ENCODE measurements at regions not wholly inside any gene's neighbourhood (a gene's known extent, or its start where the extent isn't known, plus 50 kb on each side); places are given as distances from the start of the nearest gene placed in this dataset.

DNA sequence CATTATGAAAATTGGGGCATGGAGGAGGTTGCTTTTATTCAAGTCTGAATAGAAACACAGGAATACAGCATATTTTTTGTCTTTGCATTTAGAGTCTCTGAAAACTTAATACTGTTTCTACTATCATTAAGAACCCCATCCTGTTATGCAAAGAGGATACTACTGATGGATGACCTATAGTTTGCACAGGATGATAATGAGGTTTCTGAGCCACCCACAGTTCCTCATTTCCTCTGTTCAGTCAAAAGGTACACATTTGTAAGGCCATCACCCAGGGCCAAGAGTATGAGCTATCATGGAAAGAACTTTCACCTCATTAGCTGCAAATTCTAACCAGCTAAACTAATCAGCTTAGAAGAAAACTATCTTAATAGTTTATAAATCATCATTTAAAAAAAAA lies 213.0 kb upstream of the CHRM2 start:
- ChIA-PET CTCF (no interaction called here), POLR2A (no interaction called here)
- no peaks in the 10 kb centered on the region for H3K4me1 Mint-ChIP-seq (ENCODE audit: low read depth)
- no peak for DNase-seq
- no peaks in the 10 kb centered on the region for H3K36me3 Mint-ChIP-seq
- H3K27ac Mint-ChIP-seq: no peak overlapping the region
- H3K27me3 Mint-ChIP-seq: no peaks in the 10 kb centered on the region
- peaks cover 18% of the 10 kb centered on the region for H3K9me3 Mint-ChIP-seq
- intact Hi-C loops (cut with micrococcal nuclease): no loop called here
- no peak overlapping the region for H3K4me3 Mint-ChIP-seq

DNA sequence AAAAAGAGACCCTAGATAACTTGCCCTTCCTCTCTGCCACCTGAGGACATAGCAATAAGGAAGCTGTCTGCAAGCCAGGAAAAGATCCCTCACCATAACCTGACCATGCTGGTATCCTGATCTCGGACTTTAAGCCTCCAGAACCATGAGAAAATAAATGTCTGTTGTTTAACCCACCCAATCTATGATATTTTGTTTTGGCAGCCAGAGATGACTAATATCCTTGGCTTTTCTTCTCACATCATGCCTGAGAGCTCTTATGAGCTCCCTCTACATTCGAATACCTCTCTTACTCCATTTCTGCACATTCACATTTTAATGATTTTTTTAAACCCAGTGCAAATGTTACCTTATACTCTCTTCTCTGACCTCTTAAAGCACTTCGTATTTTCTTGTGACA lies 214.0 kb upstream of the CHRM2 start:
- CTCF ChIA-PET: interaction anchor here (0.6 kb wide), 1 partner anchor 33 kb away, joined by 3 read pairs; no protein-coding TSS in a partner anchor
- intact Hi-C loops (cut with micrococcal nuclease): no loop called here
- Mint-ChIP-seq H3K27me3 (no peaks in the 10 kb centered on the region), H3K4me1 (ENCODE audit: low read depth) (no peaks in the 10 kb centered on the region), H3K36me3 (no peaks in the 10 kb centered on the region), H3K9me3 (peaks cover 18% of the 10 kb centered on the region), H3K4me3 (no peak overlapping the region), H3K27ac (no peak overlapping the region)
- no peak for DNase-seq
- POLR2A ChIA-PET: no interaction called here

DNA sequence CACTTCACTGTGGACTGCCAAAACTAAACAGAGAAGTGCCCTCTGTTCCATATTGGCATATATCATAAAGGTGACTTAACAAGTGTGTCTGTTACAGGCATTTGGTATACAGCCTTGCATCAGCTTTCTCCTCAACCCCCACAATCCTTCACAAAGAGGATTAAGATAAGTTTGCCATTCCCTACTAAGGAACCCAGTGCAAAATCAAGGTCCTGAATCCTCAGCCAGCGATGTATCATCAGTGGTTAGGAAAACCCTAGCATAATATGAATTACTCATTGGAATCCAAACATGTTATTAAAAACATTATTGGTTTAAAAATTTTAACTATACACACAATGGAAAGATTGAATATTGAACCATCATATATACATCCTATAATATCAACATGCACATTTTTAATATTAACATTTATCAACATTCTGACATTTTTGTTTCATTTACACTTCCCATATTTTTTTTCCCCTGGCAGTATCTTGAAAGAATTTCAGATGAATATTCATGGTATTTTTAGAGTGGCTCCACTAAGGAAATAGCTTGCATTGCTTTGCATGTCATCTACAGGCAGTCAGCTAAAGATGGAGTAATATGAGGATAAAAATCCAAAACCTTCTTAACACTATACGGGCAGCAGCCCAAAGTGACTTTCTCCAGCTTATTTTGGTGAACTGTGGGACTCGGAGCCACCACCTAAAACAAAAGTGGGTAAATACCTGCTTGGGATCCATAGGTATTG lies 215.6 kb upstream of the CHRM2 start:
- ChIA-PET POLR2A (no interaction called here), CTCF (no interaction called here)
- Mint-ChIP-seq H3K9me3 (peaks cover 26% of the 10 kb centered on the region), H3K27me3 (no peaks in the 10 kb centered on the region), H3K4me3 (no peak overlapping the region), H3K4me1 (ENCODE audit: low read depth) (no peaks in the 10 kb centered on the region), H3K27ac (no peak overlapping the region), H3K36me3 (no peaks in the 10 kb centered on the region)
- DNase-seq: no peak
- intact Hi-C loops (cut with micrococcal nuclease): no loop called here

DNA sequence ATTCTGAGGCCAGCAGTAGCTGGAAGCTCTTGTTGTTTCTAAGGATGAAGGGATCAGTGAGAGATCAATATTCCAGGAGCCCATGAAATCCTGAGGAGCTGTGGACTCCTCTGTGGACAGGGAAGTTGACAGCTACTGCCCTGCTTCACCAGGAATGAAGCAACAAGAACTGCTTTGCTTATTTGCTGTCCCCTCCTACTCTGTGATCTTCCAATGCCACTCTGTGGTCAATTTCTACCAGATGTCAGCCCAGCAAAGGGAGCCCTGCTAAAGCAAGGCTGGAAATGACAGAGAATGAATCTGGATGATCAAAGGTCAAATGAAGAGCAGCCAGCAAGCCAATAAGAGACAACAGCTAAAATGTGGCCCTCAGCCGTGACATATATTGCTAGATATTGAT lies 227.5 kb upstream of the CHRM2 start:
- CTCF ChIA-PET: no interaction called here
- DNase-seq: no peak
- H3K27me3 Mint-ChIP-seq: no peaks in the 10 kb centered on the region
- intact Hi-C loops (cut with micrococcal nuclease): no loop called here
- no peak overlapping the region for H3K4me3 Mint-ChIP-seq
- H3K4me1 Mint-ChIP-seq (ENCODE audit: low read depth): no peaks in the 10 kb centered on the region
- POLR2A ChIA-PET: no interaction called here
- peaks cover 9% of the 10 kb centered on the region for H3K9me3 Mint-ChIP-seq
- H3K36me3 Mint-ChIP-seq: no peaks in the 10 kb centered on the region
- no peak overlapping the region for H3K27ac Mint-ChIP-seq

DNA sequence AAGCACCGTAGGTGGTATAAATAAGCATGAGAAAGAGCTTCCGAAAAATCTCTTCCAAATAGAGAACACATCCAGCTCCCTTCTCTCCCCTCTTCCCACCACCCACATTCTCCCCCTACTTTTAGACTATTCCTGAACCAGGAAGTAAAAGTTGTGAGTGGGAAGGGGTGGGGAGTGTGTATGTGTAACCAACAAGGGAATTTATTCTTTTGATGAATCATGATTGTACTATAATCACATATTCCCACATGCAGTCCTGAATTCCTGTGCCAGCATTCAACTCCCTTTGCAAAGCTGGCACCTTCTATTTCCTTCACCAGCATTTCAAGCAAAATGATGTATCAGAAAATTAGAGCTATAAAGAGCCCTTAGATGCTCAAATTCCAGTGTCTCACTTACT lies 230.6 kb upstream of the CHRM2 start:
- H3K9me3 Mint-ChIP-seq: peaks cover 10% of the 10 kb centered on the region
- no peaks in the 10 kb centered on the region for H3K27me3 Mint-ChIP-seq
- H3K36me3 Mint-ChIP-seq: no peaks in the 10 kb centered on the region
- ChIA-PET POLR2A (no interaction called here), CTCF (no interaction called here)
- intact Hi-C loops (cut with micrococcal nuclease): no loop called here
- H3K4me1 Mint-ChIP-seq (ENCODE audit: low read depth): no peaks in the 10 kb centered on the region
- H3K4me3 Mint-ChIP-seq: no peak overlapping the region
- DNase-seq: no peak
- H3K27ac Mint-ChIP-seq: no peak overlapping the region

DNA sequence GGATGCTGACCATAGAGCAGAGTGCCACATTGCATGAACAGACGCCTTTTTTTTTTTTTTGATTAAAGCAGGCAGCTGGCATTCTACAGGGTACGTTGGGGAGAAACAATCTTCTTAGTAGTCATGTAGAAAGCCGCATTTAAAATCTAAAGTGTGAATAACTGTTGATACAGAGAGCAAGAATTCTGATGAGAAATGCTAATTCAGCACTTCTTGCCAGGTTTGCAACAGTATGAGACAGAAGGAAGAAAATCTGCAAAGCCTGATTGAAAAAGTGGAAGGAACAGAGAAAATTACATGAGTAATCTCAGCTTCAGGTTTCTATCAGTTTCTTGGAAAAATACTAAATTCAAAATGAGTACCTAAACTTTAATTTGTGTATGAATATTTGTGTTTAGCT lies 232.7 kb upstream of the CHRM2 start:
- no peak overlapping the region for H3K4me3 Mint-ChIP-seq
- intact Hi-C loops (cut with micrococcal nuclease): no loop called here
- POLR2A ChIA-PET: no interaction called here
- H3K27ac Mint-ChIP-seq: no peak overlapping the region
- no peaks in the 10 kb centered on the region for H3K4me1 Mint-ChIP-seq (ENCODE audit: low read depth)
- CTCF ChIA-PET: no interaction called here
- no peaks in the 10 kb centered on the region for H3K27me3 Mint-ChIP-seq
- H3K9me3 Mint-ChIP-seq: peaks cover 17% of the 10 kb centered on the region
- DNase-seq: no peak
- H3K36me3 Mint-ChIP-seq: no peaks in the 10 kb centered on the region

DNA sequence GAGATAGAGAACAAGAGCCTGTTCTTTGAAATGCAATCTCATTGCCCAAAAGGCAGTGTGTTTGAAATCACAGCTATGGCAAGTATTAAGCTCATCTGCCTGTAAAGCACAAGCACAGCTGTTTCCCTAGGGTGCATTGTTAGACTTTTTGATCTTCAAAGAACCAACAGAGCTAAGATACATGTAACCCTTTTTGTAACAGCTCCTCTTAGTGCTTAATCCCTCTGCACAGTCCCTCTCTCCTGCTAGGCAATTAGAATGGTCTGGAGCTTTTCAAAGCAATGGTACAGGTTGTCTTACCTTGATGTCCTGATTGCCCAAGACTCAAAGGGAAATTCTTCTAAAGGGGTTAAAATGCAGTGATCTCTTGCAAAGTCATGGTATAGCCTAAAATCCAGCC lies 249.6 kb upstream of the CHRM2 start:
- intact Hi-C loops (cut with micrococcal nuclease): no loop called here
- Mint-ChIP-seq H3K36me3 (no peaks in the 10 kb centered on the region), H3K4me3 (no peak overlapping the region), H3K27me3 (no peaks in the 10 kb centered on the region), H3K27ac (no peak overlapping the region), H3K4me1 (ENCODE audit: low read depth) (no peaks in the 10 kb centered on the region), H3K9me3 (peaks cover 20% of the 10 kb centered on the region)
- no peak for DNase-seq
- ChIA-PET POLR2A (no interaction called here), CTCF (no interaction called here)

DNA sequence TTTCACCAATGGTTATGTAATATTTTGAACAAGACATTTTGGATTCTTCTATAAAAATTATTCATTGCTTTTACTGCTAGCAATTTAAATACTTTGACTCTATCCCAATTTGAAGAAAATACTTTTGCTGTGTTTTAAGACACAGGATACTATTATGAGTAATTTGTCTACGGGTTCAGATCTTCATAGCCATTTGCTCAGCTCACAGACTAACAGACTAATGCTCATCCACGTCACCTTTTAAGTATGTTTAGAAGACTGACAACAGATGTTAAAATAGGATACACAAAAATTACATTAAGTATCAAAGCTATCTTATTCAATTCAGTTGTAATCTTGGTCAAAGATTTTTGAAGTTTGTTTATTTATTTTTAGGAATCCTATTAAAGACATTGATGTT lies 251.3 kb upstream of the CHRM2 start:
- DNase-seq: no peak
- H3K9me3 Mint-ChIP-seq: peaks cover 27% of the 10 kb centered on the region
- intact Hi-C loops (cut with micrococcal nuclease): no loop called here
- H3K4me3 Mint-ChIP-seq: no peak overlapping the region
- H3K36me3 Mint-ChIP-seq: no peaks in the 10 kb centered on the region
- H3K4me1 Mint-ChIP-seq (ENCODE audit: low read depth): no peaks in the 10 kb centered on the region
- no peaks in the 10 kb centered on the region for H3K27me3 Mint-ChIP-seq
- POLR2A ChIA-PET: no interaction called here
- no peak overlapping the region for H3K27ac Mint-ChIP-seq
- CTCF ChIA-PET: no interaction called here

DNA sequence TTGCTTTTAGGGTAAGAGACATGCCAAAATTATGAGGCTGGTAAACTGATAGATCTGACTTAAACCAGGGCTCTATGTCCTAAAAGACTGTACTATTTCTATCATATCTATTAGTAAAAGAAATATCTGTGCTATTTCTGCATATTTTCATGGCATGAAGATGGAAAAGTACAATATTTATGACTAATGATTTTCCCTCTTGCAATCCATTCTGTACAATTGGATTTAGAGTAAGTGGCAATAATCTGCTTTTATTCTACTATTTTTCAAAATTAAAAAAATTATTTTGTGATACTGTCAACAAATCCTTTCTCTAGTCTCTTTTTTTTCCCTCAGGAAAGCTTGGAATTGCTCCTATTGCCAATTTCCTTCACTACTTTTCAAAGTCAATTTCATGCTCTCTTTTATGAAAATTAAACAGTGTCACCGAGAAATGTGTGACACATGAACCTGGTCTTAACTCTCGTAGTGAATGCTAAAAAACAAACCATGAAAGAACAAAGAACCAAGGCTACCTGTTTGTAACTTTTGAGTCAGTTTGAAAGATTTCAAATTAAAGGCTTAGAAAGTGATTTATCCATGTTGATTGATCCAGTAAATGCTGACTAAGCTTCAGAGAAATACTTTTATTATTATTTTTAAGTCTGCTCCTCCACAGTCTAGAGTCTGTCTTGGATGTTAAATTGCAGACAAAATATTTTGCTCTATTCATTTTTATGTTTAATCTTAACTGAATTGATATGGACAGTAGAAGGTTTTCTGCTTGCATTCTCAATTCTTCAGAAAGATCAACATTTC lies 262.7 kb upstream of the CHRM2 start:
- Mint-ChIP-seq H3K9me3 (peaks cover 25% of the 10 kb centered on the region), H3K4me3 (no peak overlapping the region), H3K36me3 (no peaks in the 10 kb centered on the region), H3K27me3 (no peaks in the 10 kb centered on the region), H3K27ac (no peak overlapping the region), H3K4me1 (ENCODE audit: low read depth) (no peaks in the 10 kb centered on the region)
- CTCF ChIA-PET: no interaction called here
- no peak for DNase-seq
- POLR2A ChIA-PET: no interaction called here
- intact Hi-C loops (cut with micrococcal nuclease): no loop called here

DNA sequence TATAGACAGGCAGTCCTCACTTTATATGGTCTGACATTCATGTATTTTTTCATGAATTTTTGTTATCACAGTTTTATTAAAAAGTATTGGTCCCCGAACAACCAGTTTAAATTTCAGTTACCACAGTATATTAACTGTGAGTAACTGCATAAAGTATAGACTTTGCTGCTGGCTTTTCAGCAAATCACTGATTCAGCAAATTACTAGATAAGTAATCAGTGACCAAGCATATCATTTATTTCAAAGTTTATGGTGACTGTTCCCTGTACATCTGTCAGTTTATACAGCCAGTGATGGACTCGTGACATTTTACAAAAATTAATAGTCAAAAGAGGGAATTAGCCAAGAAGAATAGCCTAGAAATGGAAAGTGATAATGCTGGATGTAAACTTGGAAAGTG lies 266.7 kb upstream of the CHRM2 start:
- no peak overlapping the region for H3K4me3 Mint-ChIP-seq
- no peaks in the 10 kb centered on the region for H3K27me3 Mint-ChIP-seq
- no peak for DNase-seq
- no peak overlapping the region for H3K27ac Mint-ChIP-seq
- H3K9me3 Mint-ChIP-seq: peaks cover 21% of the 10 kb centered on the region
- CTCF ChIA-PET: no interaction called here
- no peaks in the 10 kb centered on the region for H3K4me1 Mint-ChIP-seq (ENCODE audit: low read depth)
- H3K36me3 Mint-ChIP-seq: no peaks in the 10 kb centered on the region
- POLR2A ChIA-PET: no interaction called here
- intact Hi-C loops (cut with micrococcal nuclease): no loop called here

DNA sequence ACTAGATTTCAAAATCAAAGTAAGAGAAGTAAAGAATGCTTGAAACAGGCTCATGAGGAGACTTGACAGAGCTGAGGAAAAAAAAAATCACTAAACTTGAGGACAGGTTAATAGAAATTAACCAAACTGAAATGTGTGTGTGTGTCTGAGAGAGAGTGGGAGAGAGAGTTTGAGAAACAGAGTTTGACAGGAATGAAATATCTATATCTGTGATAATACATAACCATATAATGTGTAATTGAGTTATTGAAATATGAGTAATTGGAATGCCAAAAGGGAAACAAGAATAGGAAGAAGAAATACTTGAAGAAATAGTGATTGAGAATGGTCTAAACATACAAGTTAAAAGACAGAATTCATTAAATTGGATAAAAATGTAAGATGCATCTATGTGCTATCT lies 268.0 kb upstream of the CHRM2 start:
- no peaks in the 10 kb centered on the region for H3K36me3 Mint-ChIP-seq
- H3K27me3 Mint-ChIP-seq: no peaks in the 10 kb centered on the region
- H3K4me3 Mint-ChIP-seq: no peak overlapping the region
- H3K4me1 Mint-ChIP-seq (ENCODE audit: low read depth): no peaks in the 10 kb centered on the region
- DNase-seq: no peak
- no peak overlapping the region for H3K27ac Mint-ChIP-seq
- peaks cover 23% of the 10 kb centered on the region for H3K9me3 Mint-ChIP-seq
- intact Hi-C loops (cut with micrococcal nuclease): no loop called here
- ChIA-PET POLR2A (no interaction called here), CTCF (no interaction called here)

DNA sequence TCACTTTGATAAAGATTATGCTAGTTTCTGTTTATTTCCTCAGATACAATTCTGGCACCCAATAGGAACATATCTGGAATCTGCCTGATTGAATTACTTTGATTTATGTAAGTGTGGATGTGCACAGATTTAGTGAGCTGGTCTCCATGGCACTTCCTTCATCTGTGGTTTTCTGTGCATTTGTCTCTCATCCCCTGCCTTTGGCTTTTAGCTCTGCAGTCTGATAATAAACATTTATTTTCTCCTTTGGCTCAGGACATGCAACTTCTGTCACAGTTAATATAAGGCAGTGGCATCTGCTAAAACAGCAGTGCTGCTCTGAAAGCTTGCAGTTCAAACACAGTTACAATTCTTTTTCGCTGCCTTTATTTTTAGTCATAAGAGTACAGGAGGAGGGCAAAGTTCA lies 273.7 kb upstream of the CHRM2 start:
- DNase-seq: no peak
- no peaks in the 10 kb centered on the region for H3K27me3 Mint-ChIP-seq
- ChIA-PET POLR2A (no interaction called here), CTCF (no interaction called here)
- H3K4me3 Mint-ChIP-seq: no peak overlapping the region
- intact Hi-C loops (cut with micrococcal nuclease): no loop called here
- peaks cover 26% of the 10 kb centered on the region for H3K9me3 Mint-ChIP-seq
- H3K36me3 Mint-ChIP-seq: no peaks in the 10 kb centered on the region
- H3K27ac Mint-ChIP-seq: no peak overlapping the region
- no peaks in the 10 kb centered on the region for H3K4me1 Mint-ChIP-seq (ENCODE audit: low read depth)

DNA sequence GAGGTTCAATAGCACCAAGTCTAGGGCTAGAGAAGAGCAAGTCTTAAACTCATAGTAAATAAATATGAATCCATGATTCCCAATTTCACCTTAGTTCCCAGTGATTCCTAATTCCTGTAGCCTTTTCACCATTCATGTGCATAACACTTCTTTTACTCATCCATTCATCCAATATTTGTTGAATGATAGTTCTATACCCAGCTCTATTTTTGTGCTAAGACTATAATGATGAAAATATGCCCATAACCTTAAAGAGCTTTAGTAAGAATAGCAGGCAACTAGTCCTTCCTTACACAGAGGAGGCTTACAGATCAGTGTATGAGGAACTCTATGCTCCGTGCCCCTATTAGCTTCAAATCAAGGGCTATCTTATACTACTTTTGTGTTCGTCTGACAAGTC lies 280.2 kb upstream of the CHRM2 start:
- no peaks in the 10 kb centered on the region for H3K4me1 Mint-ChIP-seq (ENCODE audit: low read depth)
- no peaks in the 10 kb centered on the region for H3K27me3 Mint-ChIP-seq
- no peaks in the 10 kb centered on the region for H3K36me3 Mint-ChIP-seq
- H3K27ac Mint-ChIP-seq: no peak overlapping the region
- CTCF ChIA-PET: no interaction called here
- H3K9me3 Mint-ChIP-seq: peaks cover 5% of the 10 kb centered on the region
- intact Hi-C loops (cut with micrococcal nuclease): no loop called here
- POLR2A ChIA-PET: no interaction called here
- no peak for DNase-seq
- H3K4me3 Mint-ChIP-seq: no peak overlapping the region
